HG02623 (cell line): ENCODE measurements at regions not wholly inside any gene's neighbourhood (a gene's known extent, or its start where the extent isn't known, plus 50 kb on each side); places are given as distances from the start of the nearest gene placed in this dataset.

Source experiments
- ATAC-seq: cut with Tn5 transposase; IDR thresholded peaks from one replicate; pipeline ENCODE4 v1.9.1; 2021; ENCODE audit warnings: moderate library complexity; ENCODE audit not compliant: unreplicated experiment

DNA sequence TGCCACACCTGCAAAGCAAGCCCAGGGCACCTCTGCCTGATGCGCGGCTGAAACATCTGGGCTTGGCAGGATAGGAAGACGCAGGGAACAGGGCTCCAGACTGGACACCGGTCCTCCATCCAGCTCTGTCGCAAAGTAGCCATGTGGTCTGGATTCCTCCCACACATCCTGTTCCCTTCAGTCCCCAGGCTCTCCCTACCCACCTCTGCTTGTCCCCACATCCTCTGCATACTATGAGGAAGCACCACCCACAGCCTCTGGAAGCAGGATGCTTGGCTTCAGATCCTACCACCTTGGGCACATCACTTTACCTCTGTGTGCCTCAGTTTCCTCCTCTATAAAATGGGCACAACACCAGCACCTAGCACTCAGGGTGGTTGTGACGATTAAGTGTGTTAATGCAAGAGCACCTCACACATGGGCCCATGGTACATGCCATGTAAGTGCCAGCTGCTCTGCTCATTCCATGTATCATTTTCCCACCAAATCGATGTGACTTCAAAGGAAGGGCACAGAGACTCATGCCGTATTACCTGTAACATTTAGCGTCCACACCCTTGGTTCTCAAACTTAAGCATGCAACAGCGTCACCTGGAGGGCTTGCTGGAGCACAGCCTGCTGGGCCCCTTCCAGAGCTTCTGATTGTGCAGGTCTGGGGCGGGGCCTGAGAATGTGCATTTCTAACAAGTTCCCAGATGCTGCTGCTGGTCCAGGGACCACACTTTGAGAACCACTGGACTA lies 138.6 kb upstream of the SDK2 start:
- no peak for ATAC-seq

DNA sequence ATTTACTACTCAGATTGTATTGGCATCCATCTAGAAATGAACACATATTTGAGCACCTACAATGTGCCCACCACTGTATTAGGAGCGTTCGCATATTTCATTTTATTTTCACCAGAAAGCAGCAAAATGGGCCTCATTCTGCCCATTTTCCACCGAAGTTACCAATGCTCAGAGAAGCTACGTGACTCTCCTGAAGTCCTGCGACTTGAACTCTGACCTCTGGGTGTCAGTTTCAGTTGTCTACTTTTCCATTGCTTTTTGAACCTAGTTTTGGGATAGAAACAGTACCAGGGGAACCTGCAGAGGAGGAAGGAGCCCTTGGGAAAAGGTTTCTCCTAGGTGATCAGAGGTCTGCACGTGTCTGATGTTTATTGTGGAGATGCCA lies 139.1 kb upstream of the SDK2 start:
- ATAC-seq = no peak

DNA sequence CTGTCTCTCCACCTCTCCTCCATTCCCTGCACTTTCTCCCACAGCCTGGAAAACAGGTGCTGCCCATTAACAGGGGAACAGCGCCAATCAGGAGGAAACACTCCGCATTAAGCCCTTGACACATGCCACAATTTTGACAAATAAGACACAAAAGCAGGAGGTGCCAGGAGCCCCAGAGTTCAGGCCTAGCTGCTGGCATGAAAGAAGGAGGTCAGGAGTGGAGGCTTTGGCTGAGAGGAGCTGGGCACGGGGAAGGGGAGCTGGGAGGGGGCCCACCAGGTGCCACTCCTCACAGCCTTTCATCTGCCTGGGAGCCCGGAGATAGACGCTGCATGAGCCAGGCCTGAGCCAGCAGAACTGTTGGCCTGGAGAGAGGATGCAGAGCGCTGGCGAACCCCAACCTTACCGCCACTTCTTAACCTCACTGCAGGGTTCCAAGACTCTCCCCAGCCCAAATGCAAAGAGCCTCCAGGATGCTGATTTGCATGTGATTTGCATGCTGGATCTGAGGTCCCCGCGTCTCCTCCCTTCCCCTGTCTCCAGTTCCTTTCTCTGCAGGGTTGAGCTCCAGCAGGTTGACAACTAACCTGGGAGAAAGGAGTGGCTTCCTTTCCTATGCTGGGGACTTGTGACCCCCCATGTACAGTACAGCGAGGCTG lies 139.8 kb upstream of the SDK2 start:
- no peak for ATAC-seq

DNA sequence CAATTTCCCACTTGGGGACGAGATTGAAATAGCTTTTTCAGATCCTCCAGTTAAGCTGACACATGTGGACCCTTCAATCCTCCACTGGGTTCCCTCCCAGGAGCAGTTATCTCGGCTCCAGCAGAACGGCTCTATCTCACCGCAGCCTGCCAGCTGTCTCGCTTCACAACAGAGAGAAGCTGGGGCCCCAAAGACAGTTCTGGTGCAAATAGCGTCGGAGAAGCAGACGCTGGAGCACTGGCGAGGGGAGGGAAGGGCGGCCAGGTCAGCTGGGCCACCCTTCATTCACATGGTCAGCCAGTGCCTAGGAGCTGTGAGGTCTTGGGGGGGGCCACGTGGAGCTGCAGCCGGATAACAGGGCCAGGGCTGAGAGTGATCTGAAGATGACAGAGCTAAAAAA lies 141.3 kb upstream of the SDK2 start:
- ATAC-seq = no peak

DNA sequence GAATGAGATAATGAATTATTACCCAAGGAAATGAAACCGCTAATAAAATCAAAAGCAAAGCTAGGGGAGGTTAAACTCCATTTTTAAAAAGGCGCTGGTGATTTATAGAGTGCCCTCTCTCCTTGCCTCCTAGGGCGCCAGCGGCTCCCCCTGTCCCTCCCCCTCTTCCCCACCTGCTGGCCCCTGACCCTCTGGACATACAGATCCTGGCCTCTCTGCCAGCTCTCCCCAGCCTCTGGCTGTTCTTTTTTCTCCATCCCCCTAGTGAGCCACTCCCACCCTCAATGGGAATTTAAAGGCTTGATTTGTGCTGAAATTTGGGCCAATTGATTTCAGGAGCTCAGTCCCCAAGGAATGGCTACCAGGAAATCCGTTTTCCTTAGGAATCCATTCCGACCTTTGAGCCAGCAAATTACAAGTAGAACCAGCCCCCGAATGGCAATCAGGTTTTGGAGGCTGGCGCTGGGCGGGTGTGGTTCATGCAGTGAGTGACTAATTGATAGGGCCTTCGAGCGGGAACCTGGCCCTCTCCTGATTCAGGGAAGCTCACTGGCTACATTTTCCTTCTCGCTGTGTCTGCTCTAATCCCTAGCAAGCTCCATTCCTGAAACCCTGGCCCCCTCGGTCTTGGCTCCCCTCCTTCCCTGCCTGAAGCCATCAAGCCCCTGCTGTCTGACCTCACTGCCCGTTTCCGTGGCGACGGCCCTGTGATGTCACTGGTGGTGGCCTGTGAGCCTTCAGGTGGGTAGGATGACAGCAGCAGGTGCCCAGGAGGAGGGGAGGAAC lies 141.9 kb upstream of the SDK2 start:
- ATAC-seq = no peak

DNA sequence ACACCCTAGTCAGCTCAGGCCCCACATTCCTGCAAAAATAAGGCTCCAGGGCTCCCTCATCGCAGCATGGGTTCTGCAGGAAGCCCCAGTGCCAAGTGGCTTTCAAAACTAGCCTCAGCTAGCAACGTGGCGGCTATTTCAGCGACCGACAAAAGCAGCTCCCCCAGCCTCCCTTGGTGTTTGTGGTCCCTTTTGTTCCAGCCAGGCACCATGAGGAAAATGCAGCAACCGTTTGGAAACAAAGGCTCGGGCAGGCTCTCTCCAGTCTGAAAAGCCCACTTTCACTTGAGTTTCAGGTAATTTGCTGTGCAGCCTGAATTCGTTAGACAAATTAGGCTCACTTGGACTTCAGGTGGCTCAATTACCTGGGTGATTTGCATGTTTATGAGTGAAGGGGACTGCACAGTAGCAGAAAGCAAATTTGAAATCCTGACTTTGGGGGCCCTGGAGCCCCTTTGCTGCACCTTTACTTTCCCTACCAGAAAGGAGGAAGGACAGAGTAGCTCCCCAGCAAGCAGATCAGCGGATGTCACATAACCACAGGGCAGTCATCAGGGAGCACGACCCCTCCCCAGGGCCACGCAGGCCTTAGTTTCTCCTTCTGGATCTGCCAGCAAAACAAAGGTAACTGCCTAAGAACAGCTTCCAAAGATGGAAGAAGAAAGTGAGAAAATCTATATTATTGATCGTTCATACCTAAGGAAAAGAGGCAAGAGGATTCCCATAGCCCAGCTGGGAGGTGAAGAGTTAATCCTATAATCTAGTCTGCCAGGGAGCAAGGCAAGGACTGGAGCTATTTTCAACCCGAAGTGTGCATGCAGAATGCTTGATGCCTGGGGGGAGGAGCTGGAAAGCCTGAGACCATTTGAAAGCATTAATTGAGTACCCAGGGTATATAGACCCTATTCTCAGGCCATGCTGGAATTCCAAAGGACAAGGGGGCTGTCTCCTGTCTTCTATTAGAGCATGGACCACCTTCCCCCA lies 143.1 kb upstream of the SDK2 start:
- ATAC-seq = no peak

DNA sequence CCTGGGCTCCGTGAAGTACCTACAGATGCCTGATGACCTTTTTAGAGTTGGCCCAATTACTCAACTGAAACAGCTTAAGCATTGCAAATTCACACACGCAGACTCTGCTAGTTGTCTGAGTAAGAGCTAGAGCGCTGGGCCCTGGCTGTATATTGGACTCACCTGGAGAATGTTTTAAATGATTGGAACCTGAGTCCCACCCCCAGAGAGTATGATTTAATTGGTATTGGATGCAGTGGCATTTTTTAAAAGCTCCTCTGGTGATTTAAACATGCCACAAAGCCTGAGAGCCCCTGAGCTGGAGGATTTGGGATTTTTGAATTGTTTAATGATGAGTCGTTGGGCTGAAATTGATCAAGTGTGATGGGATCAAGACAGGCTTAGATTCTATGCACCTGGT lies 143.9 kb upstream of the SDK2 start:
- no peak for ATAC-seq

DNA sequence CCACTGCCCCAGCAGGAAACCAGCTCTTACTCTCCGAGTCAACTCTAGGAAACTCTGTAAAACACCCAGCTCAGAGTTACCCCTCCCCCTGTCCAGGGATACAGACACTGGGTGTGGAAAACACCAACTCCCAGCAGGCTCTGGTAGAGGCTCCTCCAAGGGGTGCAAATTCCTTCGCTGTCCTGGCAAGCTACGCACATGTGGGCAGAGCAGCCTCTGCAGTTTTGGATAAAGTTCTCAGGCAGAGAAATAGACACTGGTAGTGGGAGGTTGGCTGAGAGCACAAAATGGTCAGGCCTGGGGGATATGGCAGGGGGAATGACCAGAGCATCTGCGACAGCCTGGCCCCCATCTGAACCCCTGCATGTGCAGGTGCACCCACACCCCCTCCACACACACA lies 146.9 kb upstream of the SDK2 start:
- ATAC-seq = no peak

DNA sequence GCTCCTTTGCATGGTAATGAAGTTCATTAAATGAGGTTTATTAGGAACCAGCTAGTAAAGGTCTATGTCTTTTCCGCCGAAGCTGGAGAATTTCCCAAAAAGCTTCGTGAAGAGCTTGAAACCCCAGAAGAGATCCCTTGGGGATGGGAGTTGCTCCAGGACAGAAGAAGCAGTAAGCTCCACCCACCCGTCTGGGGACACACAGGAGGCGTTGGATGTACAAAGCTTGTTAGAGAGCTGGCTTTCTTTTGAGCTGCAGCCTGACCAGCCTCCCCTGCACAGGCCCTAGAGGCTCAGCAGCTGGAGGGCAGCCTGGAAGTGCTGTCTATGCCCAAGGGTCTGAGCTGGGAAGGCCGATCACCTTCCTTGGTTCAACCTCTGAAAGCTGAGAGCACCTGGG lies 147.4 kb upstream of the SDK2 start:
- ATAC-seq = no peak

DNA sequence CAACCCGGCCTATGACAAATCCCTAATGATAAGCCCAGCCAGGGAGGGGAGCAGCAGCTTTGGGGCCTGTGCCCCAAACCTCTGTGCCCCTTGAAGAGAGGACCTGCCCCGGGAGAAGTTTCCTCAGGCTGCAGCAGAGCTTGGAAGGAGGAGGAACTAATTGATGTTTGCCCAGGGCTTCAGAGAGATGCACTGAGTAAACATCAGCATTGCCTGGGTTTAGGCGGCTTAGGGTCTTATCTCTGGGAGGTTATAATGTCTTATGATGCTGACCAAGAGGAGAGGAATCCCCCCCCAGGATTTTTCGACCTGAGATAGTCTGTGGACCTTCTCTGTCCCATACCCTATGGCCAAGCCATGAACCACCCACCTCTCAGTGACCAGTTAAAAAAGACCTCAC lies 148.7 kb upstream of the SDK2 start:
- ATAC-seq = no peak

DNA sequence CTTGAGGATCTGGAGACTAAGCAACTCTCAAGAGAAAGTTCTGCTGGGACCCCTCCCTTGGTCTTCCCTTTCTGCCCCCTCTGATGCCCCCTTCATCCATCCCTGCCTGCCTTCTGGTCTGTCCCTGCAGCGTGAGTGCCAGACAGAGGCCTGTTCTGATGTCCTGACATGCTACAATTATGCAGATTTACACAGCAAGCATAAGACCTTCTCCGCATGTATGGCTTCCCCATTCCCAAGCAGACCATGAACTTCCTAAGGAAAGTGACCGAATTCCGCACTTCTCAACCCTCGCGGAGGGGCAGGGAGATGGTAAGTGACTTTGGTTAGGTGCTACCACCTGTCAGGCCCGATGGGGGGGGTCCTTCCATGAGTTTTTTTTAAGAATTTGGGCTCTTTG lies 150.1 kb upstream of the SDK2 start:
- ATAC-seq = no peak

DNA sequence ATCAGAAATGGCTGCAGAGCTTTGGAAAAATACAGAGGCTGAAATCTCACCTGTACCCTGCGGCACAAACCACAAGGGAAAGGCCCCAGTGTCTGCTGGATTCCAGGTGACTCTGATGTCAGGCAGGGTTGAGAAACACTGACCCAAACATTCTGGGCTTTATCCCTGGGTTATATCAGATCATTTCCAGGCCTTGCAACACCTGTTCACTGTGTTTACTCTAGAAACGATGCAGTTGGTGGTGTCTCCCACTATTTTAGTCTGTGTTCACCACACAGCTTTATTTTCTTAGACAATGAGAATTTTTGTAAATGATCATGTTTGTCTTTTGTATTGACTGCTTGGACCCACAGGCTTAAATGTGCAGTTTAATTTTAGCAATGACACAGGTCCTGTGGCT lies 151.5 kb upstream of the SDK2 start:
- ATAC-seq = no peak

DNA sequence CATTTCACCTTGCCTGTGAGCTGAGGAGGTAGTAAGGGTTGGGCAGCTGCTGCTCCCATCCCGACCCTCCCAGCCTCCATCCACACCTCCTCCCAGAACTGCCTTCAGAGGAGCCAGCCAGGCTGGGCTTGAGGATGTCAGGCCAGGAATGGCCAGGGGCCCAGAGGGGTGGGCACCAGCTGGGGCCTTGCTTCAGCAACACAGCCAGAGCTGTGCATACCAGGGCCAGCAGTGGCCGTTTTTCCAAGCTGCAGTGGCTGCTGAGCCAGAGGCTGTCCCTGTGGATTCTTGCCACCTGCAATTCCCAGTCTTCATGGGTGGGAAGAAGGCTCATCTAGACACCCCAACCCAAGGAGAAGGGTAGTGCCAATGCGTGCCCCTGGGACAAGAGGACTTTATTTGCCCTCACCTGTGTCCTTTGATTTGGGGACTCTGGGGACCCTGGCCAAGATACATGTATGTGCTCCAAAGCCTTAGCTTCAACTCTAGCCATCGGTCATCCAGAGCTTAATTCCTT lies 153.4 kb upstream of the SDK2 start:
- no peak for ATAC-seq

DNA sequence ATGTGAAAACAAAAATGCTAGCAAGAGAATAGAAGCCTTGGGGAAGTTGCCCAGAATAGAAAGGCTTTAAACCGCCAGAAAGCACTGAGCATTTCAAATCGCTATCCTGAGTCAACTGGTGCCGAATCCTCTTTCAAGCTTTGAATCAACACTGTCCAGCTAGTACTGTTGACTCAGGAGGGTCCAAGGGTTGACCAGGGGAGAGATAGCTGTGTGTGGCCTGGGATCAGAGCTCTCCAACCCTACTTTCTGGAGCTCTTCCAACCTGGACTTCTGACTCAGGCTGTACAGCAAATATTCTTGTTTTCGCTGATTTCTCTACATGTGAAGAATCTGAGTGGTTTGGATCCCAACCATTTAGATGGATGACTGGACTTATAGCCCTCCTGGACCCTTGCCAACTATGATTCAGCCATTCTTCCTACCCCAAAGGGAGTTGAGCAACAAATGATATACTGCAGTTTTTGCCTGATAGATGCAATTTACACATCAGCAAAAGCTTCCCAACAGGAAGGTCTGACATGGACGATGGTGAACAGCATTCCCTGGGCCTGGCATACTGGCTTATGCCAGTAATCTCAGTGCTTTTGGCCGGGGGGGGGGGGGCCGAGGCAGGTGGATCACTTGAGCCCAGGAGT lies 154.0 kb upstream of the SDK2 start:
- ATAC-seq = no peak

DNA sequence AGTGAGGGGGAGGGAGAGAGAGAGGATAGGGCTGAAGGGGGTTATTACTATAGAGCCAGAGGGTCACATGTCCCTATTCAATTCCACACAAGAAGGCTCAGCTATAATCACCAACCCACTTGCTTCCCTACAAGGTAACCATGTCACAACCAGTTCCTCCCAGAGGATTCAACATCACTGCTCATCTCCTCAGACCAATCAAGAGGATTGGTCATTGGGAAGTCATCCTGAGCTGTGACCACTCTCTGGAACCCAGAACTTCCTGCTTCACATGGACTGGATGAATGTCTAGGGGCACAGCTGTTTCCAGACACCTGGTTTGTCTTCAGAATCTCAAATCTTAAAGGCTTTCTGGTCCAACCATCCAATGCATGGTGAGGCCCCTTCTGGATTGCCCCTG lies 154.9 kb upstream of the SDK2 start:
- no peak for ATAC-seq

DNA sequence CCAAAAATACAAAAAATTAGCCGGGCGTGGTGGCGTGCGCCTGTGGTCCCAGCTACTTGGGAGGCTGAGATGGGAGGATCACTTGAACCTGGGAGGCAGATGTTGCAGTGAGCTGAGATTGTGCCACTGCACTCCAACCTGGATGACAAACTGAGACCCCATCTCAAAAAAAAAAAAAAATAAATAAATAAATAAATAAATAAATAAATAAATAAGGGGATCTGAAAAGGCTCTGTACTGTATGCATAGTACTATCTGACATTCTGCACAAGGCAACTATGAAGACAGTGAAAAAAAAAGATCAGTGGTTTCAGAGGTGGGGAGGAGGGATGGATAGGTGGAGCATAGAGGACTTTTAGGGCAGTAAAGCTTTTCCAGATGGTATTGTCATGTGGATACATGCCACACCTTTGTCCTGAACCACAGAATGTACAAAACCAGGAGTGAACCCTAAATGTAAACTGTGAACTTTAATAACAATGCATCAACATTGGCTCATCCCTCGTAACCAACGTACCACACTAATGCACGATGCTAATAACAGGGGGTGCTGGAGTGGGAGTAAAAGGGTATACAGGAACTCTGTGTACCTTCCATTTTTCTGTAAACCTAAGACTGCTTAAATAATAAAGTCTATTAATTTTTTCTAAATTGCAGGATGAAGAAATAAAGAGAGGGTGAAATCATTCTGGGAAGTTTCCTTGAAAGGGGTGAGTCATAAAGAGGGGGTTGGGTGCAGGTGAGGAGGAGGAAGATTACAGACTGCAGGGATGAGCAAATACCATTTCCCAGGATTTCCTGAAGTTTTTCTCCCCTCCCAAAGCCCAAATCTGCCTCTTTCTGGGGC lies 155.8 kb upstream of the SDK2 start:
- no peak for ATAC-seq

DNA sequence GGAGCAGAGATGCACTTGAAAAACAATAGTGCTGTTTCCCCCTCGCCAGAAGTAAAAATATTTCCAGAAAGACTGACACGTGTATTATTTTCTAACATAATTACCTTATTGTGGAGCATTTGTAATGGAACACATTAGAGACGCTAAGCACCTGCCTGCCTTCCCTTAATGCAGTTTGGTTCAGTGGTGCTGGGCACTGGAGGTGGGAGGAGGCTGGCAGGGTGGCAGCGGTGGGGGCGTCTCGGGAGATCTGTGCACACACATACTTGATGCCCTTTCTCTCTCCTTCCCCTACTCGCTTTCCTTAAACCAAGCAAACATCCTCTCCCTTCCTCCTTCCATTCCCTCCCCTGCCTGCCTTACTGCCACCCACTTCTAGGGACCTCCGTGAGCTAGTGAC lies 156.6 kb upstream of the SDK2 start:
- ATAC-seq = no peak

DNA sequence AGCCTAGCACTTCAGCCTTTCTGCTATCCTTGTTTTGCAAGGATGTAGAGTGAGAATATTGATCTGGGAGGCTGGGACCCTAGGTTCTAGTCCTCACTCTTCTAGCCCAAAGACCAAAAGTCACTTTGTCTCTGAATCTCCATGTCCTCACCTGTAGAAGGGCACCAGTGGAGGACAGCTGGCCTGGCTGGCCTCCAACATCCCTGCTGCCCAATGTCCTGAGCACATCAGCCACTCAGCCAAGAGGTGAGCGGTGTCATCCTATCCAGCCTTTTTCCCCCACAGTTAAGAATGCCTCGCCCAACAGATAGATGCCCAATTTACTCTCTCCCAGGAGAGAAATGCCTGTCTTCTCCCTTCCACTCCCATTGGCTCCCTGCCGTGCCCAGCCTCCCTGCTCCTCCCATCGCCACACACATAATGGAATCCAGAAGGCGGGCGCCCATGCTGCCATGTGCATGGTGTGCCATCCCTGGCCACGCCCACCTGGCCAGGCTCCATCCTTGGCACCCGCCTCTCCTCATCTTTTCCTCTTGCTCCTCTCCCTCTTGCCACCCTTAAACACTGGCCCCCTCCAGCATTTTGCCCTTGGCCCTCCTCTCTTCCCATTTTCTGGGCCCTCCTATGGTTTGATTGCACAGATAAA lies 157.3 kb upstream of the SDK2 start:
- ATAC-seq = no peak

DNA sequence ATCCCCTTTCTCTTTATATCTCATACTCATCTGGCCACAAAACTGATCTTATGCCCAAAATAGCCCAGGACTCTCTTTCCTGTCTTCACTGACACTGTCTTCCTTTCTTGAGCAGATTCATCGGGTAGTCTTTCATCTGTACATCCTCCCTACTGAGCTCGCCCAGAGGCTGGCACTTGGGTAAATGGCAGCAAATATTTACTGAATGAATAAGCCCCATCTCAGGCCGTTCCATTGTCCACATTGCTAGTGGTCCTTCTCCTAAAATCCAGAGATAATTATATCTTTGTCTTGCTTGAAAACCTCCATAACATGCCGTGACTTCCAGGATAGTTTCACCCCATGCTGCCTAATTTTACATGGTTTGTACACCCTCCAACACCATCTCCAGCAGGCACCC lies 158.1 kb upstream of the SDK2 start:
- no peak for ATAC-seq
